ENCODE measurements at regions not wholly inside any gene's neighbourhood (a gene's known extent, or its start where the extent isn't known, plus 50 kb on each side); places are given as distances from the start of the nearest gene placed in this dataset.
A peak's percentile ranks its signal among the peaks of the same experiment; 100 is the strongest.

- H3K27ac ChIP-seq (ENCODE audit: low read depth), result no peak overlapping the region
- Mint-ChIP-seq H3K27me3 (ENCODE audit: insufficient read depth, low read depth, poor library complexity) (peaks cover 27% of the 10 kb centered on the region), H3K4me1 (peaks cover 35% of the 10 kb centered on the region), H3K27ac (no peak overlapping the region), H3K4me3 (no peak overlapping the region), H3K9me3 (peaks cover 13% of the 10 kb centered on the region), H3K36me3 (ENCODE audit: low read depth) (peaks cover 10% of the 10 kb centered on the region)
- H3K36me3 ChIP-seq (ENCODE audit: insufficient read depth), result no peaks in the 10 kb centered on the region
- no peak overlapping the region for H3K4me3 ChIP-seq
- peaks cover 28% of the 10 kb centered on the region for H3K4me1 ChIP-seq (ENCODE audit: insufficient read depth)
- peaks cover 3% of the 10 kb centered on the region for H3F3A ChIP-seq (replicated peaks; ENCODE audit: low read depth)
- no peaks in the 10 kb centered on the region for H3K9me2 ChIP-seq (ENCODE audit: insufficient read depth)
- peaks cover 30% of the 10 kb centered on the region for H3K27me3 ChIP-seq (ENCODE audit: insufficient read depth)
- TF ChIP-seq JUNB (IDR thresholded peaks at IDR 0.05; ENCODE audit: unreplicated experiment) (no peak), CREB1 (CRISPR knock-in tag; IDR thresholded peaks at IDR 0.05; ENCODE audit: low read depth) (no peak), REST (IDR thresholded peaks at IDR 0.05; ENCODE audit: unreplicated experiment) (no peak), NANOG (IDR thresholded peaks at IDR 0.05; ENCODE audit: borderline replicate concordance) (no peak), EZH2phosphoT487 (IDR thresholded peaks at IDR 0.05; ENCODE audit: unreplicated experiment) (no peak), STAT1 (IDR thresholded peaks at IDR 0.05; ENCODE audit: unreplicated experiment) (no peak), ZNF114 (CRISPR knock-in tag; IDR thresholded peaks at IDR 0.05) (no peak)
- no peak for DNase-seq (ENCODE audit: low spot score)
- no peak for ATAC-seq
- H3K79me2 ChIP-seq (replicated peaks; ENCODE audit: insufficient read depth), result no peaks in the 10 kb centered on the region
- H3K4me2 ChIP-seq, result peak overlapping the region; percentile 34
- no peak overlapping the region for H2AFZ ChIP-seq
- H4K20me1 ChIP-seq (replicated peaks; ENCODE audit: insufficient read depth), result no peaks in the 10 kb centered on the region
Observed at GRCh38 chr5:2916076-2916682, 164.7 kb upstream of the IRX2 start.

GRCh38 chr5:2914981-2915484 is 163.6 kb upstream of the IRX2 start:
- H3K4me1 Mint-ChIP-seq, result peaks cover 35% of the 10 kb centered on the region
- H3K79me2 ChIP-seq (replicated peaks; ENCODE audit: insufficient read depth), result no peaks in the 10 kb centered on the region
- 0 out of 2 replicates have a peak overlapping the region, but pooled peaks have one; percentile 2 for H2AFZ ChIP-seq
- peak overlapping the region; percentile 42 for H3K27ac Mint-ChIP-seq
- peak; percentile 76 for DNase-seq (ENCODE audit: low spot score)
- no peak for TF ChIP-seq POLR2AphosphoS5 (IDR thresholded peaks at IDR 0.05; ENCODE audit: low read depth)
- no peak for TF ChIP-seq EZH2 (IDR thresholded peaks at IDR 0.05; ENCODE audit: low read depth, unreplicated experiment)
- TF ChIP-seq ZNF331 (CRISPR knock-in tag; IDR thresholded peaks at IDR 0.05; ENCODE audit: low read depth), result no peak
- no peak for TF ChIP-seq ETS1 (IDR thresholded peaks at IDR 0.05)
- peak; percentile 91 for TF ChIP-seq NANOG (IDR thresholded peaks at IDR 0.05; ENCODE audit: borderline replicate concordance)
- no peak for TF ChIP-seq EZH2phosphoT487 (IDR thresholded peaks at IDR 0.05; ENCODE audit: unreplicated experiment)
- peak overlapping the region; percentile 34 for H3K4me2 ChIP-seq
- H3F3A ChIP-seq (replicated peaks; ENCODE audit: low read depth), result peaks cover 3% of the 10 kb centered on the region
- H3K36me3 Mint-ChIP-seq (ENCODE audit: low read depth), result no peaks in the 10 kb centered on the region; the same call in 2 of the 3 replicates
- H3K4me3 Mint-ChIP-seq, result peak overlapping the region; percentile 57
- H3K27me3 Mint-ChIP-seq (ENCODE audit: insufficient read depth, low read depth, poor library complexity), result peaks cover 24% of the 10 kb centered on the region
- H3K4me3 ChIP-seq, result peak overlapping the region; percentile 14
- 0 out of 3 replicates have a peak, but pooled peaks cover 2% of the 10 kb centered on the region for H3K9me3 Mint-ChIP-seq
- ATAC-seq, result peak; percentile 94
- 0 out of 2 replicates have a peak overlapping the region, but pooled peaks have one; percentile 28 for H3K27ac ChIP-seq (ENCODE audit: low read depth)
- no peaks in the 10 kb centered on the region for H3K9me2 ChIP-seq (ENCODE audit: insufficient read depth)
- H4K20me1 ChIP-seq (replicated peaks; ENCODE audit: insufficient read depth), result no peaks in the 10 kb centered on the region
- H3K36me3 ChIP-seq (ENCODE audit: insufficient read depth), result no peaks in the 10 kb centered on the region
- H3K27me3 ChIP-seq (ENCODE audit: insufficient read depth), result peaks cover 30% of the 10 kb centered on the region
- H3K4me1 ChIP-seq (ENCODE audit: insufficient read depth), result peaks cover 28% of the 10 kb centered on the region
